ENCODE measurements at regions not wholly inside any gene's neighbourhood (a gene's known extent, or its start where the extent isn't known, plus 50 kb on each side); places are given as distances from the start of the nearest gene placed in this dataset.

DNA sequence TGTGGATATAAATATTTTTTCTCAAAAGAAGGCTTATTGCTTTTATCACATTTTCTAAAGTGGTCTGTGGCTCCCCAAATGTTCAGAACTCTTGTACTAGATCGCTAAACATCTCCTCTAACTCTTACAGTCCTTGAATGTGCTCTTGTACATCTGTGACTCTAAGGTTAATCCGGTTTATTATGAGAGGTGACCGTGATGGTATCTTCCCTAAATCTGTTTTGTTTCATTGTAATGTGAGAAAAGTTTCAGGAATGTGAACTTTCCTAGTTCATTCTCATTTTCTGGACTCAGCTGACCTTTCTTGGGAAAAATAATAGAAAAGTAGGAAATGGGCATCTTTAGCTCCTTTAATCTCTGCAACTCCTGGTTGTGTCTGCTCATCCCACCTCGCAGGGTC lies 94.5 kb upstream of the CD180 start:
- ChIA-PET POLR2A (no interaction called here), CTCF (no interaction called here), RAD21 (ENCODE audit: low non-redundant PET in 1 of 2, low total read pairs in 2 of 2, uncharacterized antibody in 2 of 2, unreplicated experiment in 2 of 2) (no interaction called here)
- H3K79me2 ChIP-seq (ENCODE audit: insufficient read depth, low read length) = no peaks in the 10 kb centered on the region
- H3K9me3 ChIP-seq (ENCODE audit: control insufficient read depth in 1 of 2, insufficient read depth in 1 of 2, low read depth in 1 of 2, low read length in 2 of 2) = no peaks in the 10 kb centered on the region
- H3K4me3 ChIP-seq (replicated peaks in 1 of 2; ENCODE audit: low read depth in 1 of 2, low read length in 2 of 2) = no peak overlapping the region
- H3K27me3 ChIP-seq (ENCODE audit: insufficient read depth, low read length) = peaks cover 27% of the 10 kb centered on the region
- no peak for DNase-seq (ENCODE audit: low read depth, low spot score)
- intact Hi-C loops (cut with micrococcal nuclease) = no loop called here
- BruUV-seq (replicated peaks) = no TSS peak
- no peaks in the 10 kb centered on the region for H3K4me1 ChIP-seq (ENCODE audit: control insufficient read depth in 1 of 2, insufficient read depth in 2 of 2, low read length in 2 of 2)
- no peak overlapping the region for H2AFZ ChIP-seq (ENCODE audit: low read depth, low read length, poor library complexity, severe bottlenecking)
- no peak overlapping the region for H3K27ac ChIP-seq (ENCODE audit: low read depth, low read length)
- TF ChIP-seq JUND (IDR thresholded peaks at IDR 0.05) = no peak
- TF ChIP-seq EZH2phosphoT487 (IDR thresholded peaks at IDR 0.05; ENCODE audit: borderline replicate concordance) = no peak
- TF ChIP-seq SIN3A (IDR thresholded peaks at IDR 0.05; ENCODE audit: low read depth) = no peak
- no peak for TF ChIP-seq CTCF (IDR thresholded peaks at IDR 0.05 in 2 of 3, conservative IDR thresholded peaks at IDR 0.05 in 1 of 3; ENCODE audit: borderline replicate concordance in 1 of 3, insufficient read depth in 1 of 3, low read depth in 2 of 3, low read length in 2 of 3)
- TF ChIP-seq TCF7L2 (IDR thresholded peaks at IDR 0.05; ENCODE audit: borderline replicate concordance, extremely low read depth, insufficient read depth, insufficient read length) = no peak
- TF ChIP-seq ELF1 (IDR thresholded peaks at IDR 0.05; ENCODE audit: borderline replicate concordance, low read depth) = no peak
- no peak for TF ChIP-seq ZFX (IDR thresholded peaks at IDR 0.05)
- no peak for TF ChIP-seq REST (IDR thresholded peaks at IDR 0.05; ENCODE audit: low read depth)
- no peak for TF ChIP-seq FOSL1 (IDR thresholded peaks at IDR 0.05; ENCODE audit: low read depth)
- no peak for TF ChIP-seq ZNF274 (IDR thresholded peaks at IDR 0.05; ENCODE audit: low read depth, low read length)
- TF ChIP-seq SRF (IDR thresholded peaks at IDR 0.05; ENCODE audit: low read depth) = no peak
- TF ChIP-seq POLR2AphosphoS5 (IDR thresholded peaks at IDR 0.05; ENCODE audit: low read depth, low read length) = no peak
- no peak for TF ChIP-seq CBX3 (IDR thresholded peaks at IDR 0.05; ENCODE audit: low read depth)
- TF ChIP-seq YY1 (IDR thresholded peaks at IDR 0.05; ENCODE audit: extremely low read depth, insufficient replicate concordance, low read depth, low read length) = no peak
- no peak for TF ChIP-seq POLR2A (IDR thresholded peaks at IDR 0.05; ENCODE audit: borderline replicate concordance, extremely low read depth, insufficient read depth, insufficient read length)
- TF ChIP-seq EGR1 (IDR thresholded peaks at IDR 0.05; ENCODE audit: low read depth) = no peak
- H3K4me2 ChIP-seq (ENCODE audit: low read length) = no peak overlapping the region
- H3K9me2 ChIP-seq (ENCODE audit: insufficient read depth) = no peaks in the 10 kb centered on the region
- no peak overlapping the region for H3K9ac ChIP-seq (ENCODE audit: low read length)
- H4K20me1 ChIP-seq (ENCODE audit: insufficient read depth) = no peaks in the 10 kb centered on the region
- no peaks in the 10 kb centered on the region for H3K36me3 ChIP-seq (ENCODE audit: control insufficient read depth in 1 of 2, insufficient read depth in 2 of 2, low read length in 2 of 2)
- no peak for ATAC-seq
